MCF 10A (cell line): ENCODE measurements at regions not wholly inside any gene's neighbourhood (a gene's known extent, or its start where the extent isn't known, plus 50 kb on each side); places are given as distances from the start of the nearest gene placed in this dataset.

ENCODE experiments used
- BruUV-seq: library from RNA; stranded (reverse); fragments of 400-500 nt; replicated peaks from 2 replicates; lab custom pipeline; 2021; lab: Mats Ljungman, UMichigan
- CTCF ChIA-PET: fragments of 300-600 bp; sonication (Branson Sonifier 250); formaldehyde crosslinking; extraction: SDS; loops from one replicate; lab custom pipeline; 2021; ENCODE audit warnings: antibody characterized with exemption, inconsistent platforms; lab: Yijun Ruan, JAX
- POLR2A ChIA-PET: fragments of 300-600, 350-650 bp; sonication (Branson Sonifier 250); formaldehyde crosslinking; extraction: SDS; loops from one replicate; lab custom pipeline; 2020; ENCODE audit warnings: antibody characterized with exemption, inconsistent platforms; lab: Yijun Ruan, JAX
- DNase-seq: peaks from one replicate; pipeline ENCODE4 v3.0.0-alpha.2; 2018; ENCODE audit not compliant: unreplicated experiment
- H3K27ac Mint-ChIP-seq: one replicate; pipeline ENCODE4 v1.8.0; 2022; ENCODE audit warnings: mild to moderate bottlenecking, low read depth, mixed read lengths; ENCODE audit not compliant: unreplicated experiment
- H3K27me3 Mint-ChIP-seq: one replicate; pipeline ENCODE4 v1.8.0; 2022; ENCODE audit warnings: mixed read lengths; ENCODE audit not compliant: insufficient read depth, unreplicated experiment
- H3K36me3 Mint-ChIP-seq: one replicate; pipeline ENCODE4 v1.8.0; 2022; ENCODE audit warnings: mild to moderate bottlenecking, moderate library complexity, mixed read lengths; ENCODE audit not compliant: insufficient read depth, unreplicated experiment
- H3K4me1 Mint-ChIP-seq: one replicate; pipeline ENCODE4 v1.8.0; 2022; ENCODE audit warnings: mixed read lengths; ENCODE audit not compliant: insufficient read depth, unreplicated experiment
- H3K4me3 Mint-ChIP-seq: one replicate; pipeline ENCODE4 v1.8.0; 2022; ENCODE audit warnings: mild to moderate bottlenecking, moderate library complexity, mixed read lengths; ENCODE audit not compliant: unreplicated experiment
- H3K9me3 Mint-ChIP-seq: one replicate; pipeline ENCODE4 v1.8.0; 2022; ENCODE audit warnings: mixed read lengths; ENCODE audit not compliant: unreplicated experiment
- intact Hi-C: fragments of 100-400 bp; cut with micrococcal nuclease; formaldehyde crosslinking; loops from 2 replicates; pipeline ENCODE4 v1.14.1; 2022
- TF ChIP-seq, protein P1 (sequence below): fragments of 200-600 bp; IDR thresholded peaks from one replicate; pipeline ENCODE4 v1.8.0; 2022; ENCODE audit warnings: antibody characterized with exemption, mild to moderate bottlenecking; ENCODE audit not compliant: unreplicated experiment

DNA sequence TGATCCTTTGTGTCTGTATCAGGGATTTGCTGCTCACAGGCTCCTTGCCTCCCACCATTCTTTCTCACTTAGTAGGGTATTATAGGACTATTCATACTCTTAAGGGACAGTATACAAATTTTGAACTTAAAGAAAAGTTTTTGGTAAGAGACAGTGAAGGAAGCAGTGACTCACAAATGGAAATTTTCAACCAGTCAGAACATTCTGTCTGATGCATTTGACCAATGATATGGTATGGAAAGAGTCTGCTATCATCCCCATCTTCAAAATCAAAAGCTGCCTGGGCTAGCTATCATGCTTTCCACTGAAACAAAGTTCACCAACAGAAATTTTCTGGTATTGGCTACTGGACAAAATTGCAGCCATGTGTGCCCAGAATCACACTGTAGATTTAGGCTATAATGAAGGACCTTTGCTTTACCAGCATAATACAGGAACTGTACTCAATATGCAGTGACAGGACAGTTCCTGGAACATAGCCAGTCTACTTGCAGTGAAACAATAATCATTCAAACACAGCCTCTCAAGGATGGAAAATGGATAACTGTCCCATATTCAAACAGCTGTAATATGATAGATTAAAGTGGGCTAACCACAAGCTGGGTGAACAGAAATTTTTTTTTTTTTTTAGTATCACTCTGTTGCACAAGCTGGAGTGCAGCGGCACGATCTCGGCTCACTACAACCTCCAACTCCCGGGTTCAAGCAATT, 109.0 kb upstream of the ACSL4 start:
- DNase-seq: no peak

DNA sequence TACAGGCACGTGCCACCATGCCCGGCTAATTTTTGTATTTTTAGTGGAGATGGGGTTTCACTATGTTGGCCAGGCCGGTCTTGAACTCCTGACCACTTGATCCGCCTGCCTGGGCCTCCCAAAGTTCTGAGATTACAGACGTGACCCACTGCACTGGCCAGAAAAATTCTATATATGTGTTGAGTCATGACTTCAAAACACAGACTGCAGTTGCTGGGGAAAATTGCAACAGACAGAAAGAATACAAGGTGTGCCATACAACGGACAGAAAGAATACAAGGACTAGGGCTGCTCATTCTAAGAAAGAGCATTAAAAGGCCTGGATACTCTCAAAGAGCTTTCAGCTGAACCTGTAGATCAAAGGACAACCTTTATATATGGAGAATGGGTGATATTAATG, 109.6 kb upstream of the ACSL4 start:
- peak; percentile 57 for DNase-seq
- ChIA-PET CTCF (interaction anchor here (0.6 to 7.5 kb wide), 8 partner anchors 9 to 129 kb away, joined by 3 to 45 read pairs (median 4); no protein-coding TSS in a partner anchor), POLR2A (interaction anchor here (0.6 to 4.2 kb wide), 11 partner anchors 11 to 322 kb away, joined by 3 to 38 read pairs (median 3); partner anchors contain the start of gene ACSL4)
- Mint-ChIP-seq H3K4me1 (peaks cover 4% of the 10 kb centered on the region), H3K36me3 (no peaks in the 10 kb centered on the region), H3K27me3 (peaks cover 13% of the 10 kb centered on the region), H3K4me3 (no peak overlapping the region), H3K27ac (no peak overlapping the region), H3K9me3 (no peaks in the 10 kb centered on the region)
- intact Hi-C loops: loop anchor here (5.0 to 10.0 kb wide), 3 partner anchors 68 to 130 kb away; partner anchors contain the start of gene ACSL4
- TF ChIP-seq, protein P1, sequence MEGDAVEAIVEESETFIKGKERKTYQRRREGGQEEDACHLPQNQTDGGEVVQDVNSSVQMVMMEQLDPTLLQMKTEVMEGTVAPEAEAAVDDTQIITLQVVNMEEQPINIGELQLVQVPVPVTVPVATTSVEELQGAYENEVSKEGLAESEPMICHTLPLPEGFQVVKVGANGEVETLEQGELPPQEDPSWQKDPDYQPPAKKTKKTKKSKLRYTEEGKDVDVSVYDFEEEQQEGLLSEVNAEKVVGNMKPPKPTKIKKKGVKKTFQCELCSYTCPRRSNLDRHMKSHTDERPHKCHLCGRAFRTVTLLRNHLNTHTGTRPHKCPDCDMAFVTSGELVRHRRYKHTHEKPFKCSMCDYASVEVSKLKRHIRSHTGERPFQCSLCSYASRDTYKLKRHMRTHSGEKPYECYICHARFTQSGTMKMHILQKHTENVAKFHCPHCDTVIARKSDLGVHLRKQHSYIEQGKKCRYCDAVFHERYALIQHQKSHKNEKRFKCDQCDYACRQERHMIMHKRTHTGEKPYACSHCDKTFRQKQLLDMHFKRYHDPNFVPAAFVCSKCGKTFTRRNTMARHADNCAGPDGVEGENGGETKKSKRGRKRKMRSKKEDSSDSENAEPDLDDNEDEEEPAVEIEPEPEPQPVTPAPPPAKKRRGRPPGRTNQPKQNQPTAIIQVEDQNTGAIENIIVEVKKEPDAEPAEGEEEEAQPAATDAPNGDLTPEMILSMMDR: no peak
- no TSS peak for BruUV-seq

More for the DNA sequence above, 109.0 kb upstream of the ACSL4 start:
- TF ChIP-seq, protein P1: no peak
- Mint-ChIP-seq H3K27ac (no peak overlapping the region), H3K36me3 (no peaks in the 10 kb centered on the region), H3K4me1 (no peaks in the 10 kb centered on the region), H3K4me3 (no peak overlapping the region), H3K27me3 (peaks cover 7% of the 10 kb centered on the region), H3K9me3 (no peaks in the 10 kb centered on the region)
- CTCF ChIA-PET: interaction anchor here (0.6 to 7.5 kb wide), 12 partner anchors 10 to 130 kb away, joined by 3 to 45 read pairs (median 4); no protein-coding TSS in a partner anchor
- no TSS peak for BruUV-seq
- intact Hi-C loops: loop anchor here (5.0 to 10.0 kb wide), 3 partner anchors 67 to 130 kb away; partner anchors contain the start of gene ACSL4
- POLR2A ChIA-PET: interaction anchor here (0.7 to 4.2 kb wide), 11 partner anchors 11 to 126 kb away, joined by 3 to 38 read pairs (median 4); partner anchors contain the start of gene ACSL4

DNA sequence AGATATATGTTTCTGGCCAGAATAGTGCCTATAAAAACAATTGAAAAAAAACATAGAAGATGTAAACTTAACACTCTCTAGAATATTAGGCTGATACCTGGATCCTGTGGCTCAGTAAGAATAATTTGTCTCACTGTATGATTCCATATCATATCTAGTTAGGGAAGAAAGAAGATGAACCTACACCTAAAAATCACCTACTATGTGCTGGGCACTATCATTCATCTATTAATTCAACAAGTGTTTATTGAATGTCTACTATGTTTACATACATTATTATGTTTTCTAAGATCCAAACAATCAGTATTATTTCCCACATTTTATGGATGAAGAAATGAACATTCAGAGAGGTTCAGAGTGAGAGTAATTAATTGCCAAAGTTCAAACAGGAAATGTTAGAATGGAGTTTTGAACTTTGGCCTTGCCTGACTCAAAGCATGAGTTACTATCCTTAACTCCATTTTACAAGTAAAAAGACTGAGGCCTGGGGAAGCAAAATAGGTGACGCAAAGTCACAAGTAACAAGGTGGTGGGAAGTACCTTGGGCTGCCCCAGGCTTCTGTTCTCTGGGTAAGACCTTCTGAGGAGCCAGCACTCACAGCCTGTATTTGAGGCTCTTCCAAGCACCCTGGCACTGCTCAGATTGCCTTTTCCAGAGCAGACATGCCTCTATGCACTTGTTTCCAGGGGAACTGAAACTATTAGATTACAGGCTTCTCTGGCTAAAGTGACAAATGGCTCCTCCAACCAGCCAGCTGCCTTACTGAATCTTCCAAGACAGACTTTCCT, 111.1 kb upstream of the ACSL4 start:
- H3K4me1 Mint-ChIP-seq: peaks cover 6% of the 10 kb centered on the region
- H3K4me3 Mint-ChIP-seq: no peak overlapping the region
- intact Hi-C loops: loop anchor here (5.0 to 10.0 kb wide), 3 partner anchors 69 to 132 kb away; partner anchors contain the start of gene ACSL4
- ChIA-PET POLR2A (interaction anchor here (0.6 to 4.2 kb wide), 11 partner anchors 7 to 130 kb away, joined by 3 to 38 read pairs (median 3); partner anchors contain the start of gene ACSL4), CTCF (interaction anchor here (1.3 to 7.5 kb wide), 4 partner anchors 11 to 130 kb away, joined by 4 to 45 read pairs (median 5); no protein-coding TSS in a partner anchor)
- TF ChIP-seq, protein P1: no peak
- no peak for DNase-seq
- BruUV-seq: no TSS peak
- no peaks in the 10 kb centered on the region for H3K9me3 Mint-ChIP-seq
- no peak overlapping the region for H3K27ac Mint-ChIP-seq
- H3K27me3 Mint-ChIP-seq: peaks cover 28% of the 10 kb centered on the region
- no peaks in the 10 kb centered on the region for H3K36me3 Mint-ChIP-seq
